GM23338 (cell line): ENCODE measurements at regions not wholly inside any gene's neighbourhood (a gene's known extent, or its start where the extent isn't known, plus 50 kb on each side); places are given as distances from the start of the nearest gene placed in this dataset.

Experiments used
- ATAC-seq: fragments of 200-7000 bp; cut with Tn5 transposase; 3 replicates; pipeline ENCODE4 v1.9.1; 2020
- DNase-seq: peaks from one replicate; pipeline ENCODE4 v3.0.0-alpha.2; 2015; ENCODE audit warnings: low spot score
- H2AFZ ChIP-seq: fragments of 200-600 bp; sonication (generic); 2 replicates; pipeline ENCODE4 v1.8.0; 2016; ENCODE audit warnings: antibody characterized with exemption, mild to moderate bottlenecking, moderate library complexity
- H3F3A ChIP-seq: fragments of 200-600 bp; sonication (generic); replicated peaks from 2 replicates; pipeline ENCODE4 v1.8.0; 2017; ENCODE audit warnings: antibody characterized with exemption, mixed run types, low read depth
- H3K27ac ChIP-seq: fragments of 200-600 bp; sonication (generic); 2 replicates; pipeline ENCODE4 v1.6.1; 2016; ENCODE audit warnings: low read depth
- H3K27me3 ChIP-seq: fragments of 200-600 bp; sonication (generic); 2 replicates; pipeline ENCODE4 v1.8.0; 2016; ENCODE audit warnings: mild to moderate bottlenecking, mixed run types, moderate library complexity; ENCODE audit not compliant: insufficient read depth
- H3K36me3 ChIP-seq: fragments of 200-600 bp; sonication (generic); 2 replicates; pipeline ENCODE4 v1.8.0; 2016; ENCODE audit warnings: mild to moderate bottlenecking; ENCODE audit not compliant: insufficient read depth
- H3K4me1 ChIP-seq: fragments of 200-600 bp; sonication (generic); 2 replicates; pipeline ENCODE4 v1.8.0; 2016; ENCODE audit warnings: mild to moderate bottlenecking, moderate library complexity; ENCODE audit not compliant: insufficient read depth
- H3K4me2 ChIP-seq: fragments of 200-600 bp; sonication (generic); 2 replicates; pipeline ENCODE4 v1.7.1; 2017; ENCODE audit warnings: mixed run types
- H3K4me3 ChIP-seq: fragments of 200-600 bp; sonication (generic); 2 replicates; pipeline ENCODE4 v1.6.1; 2016; ENCODE audit warnings: mixed run types
- H3K79me2 ChIP-seq: fragments of 200-600 bp; sonication (generic); replicated peaks from 2 replicates; pipeline ENCODE4 v1.8.0; 2017; ENCODE audit warnings: mild to moderate bottlenecking; ENCODE audit not compliant: insufficient read depth
- H3K9me2 ChIP-seq: fragments of 200-600 bp; sonication (generic); 2 replicates; pipeline ENCODE4 v1.8.0; 2017; ENCODE audit not compliant: insufficient read depth
- H4K20me1 ChIP-seq: fragments of 200-600 bp; sonication (generic); replicated peaks from 2 replicates; pipeline ENCODE4 v1.8.0; 2017; ENCODE audit warnings: mild to moderate bottlenecking; ENCODE audit not compliant: insufficient read depth
- H3K27ac Mint-ChIP-seq: 2 replicates; pipeline ENCODE4 v1.8.0; 2020; ENCODE audit warnings: inconsistent platforms, mild to moderate bottlenecking, moderate library complexity, mixed read lengths
- H3K27me3 Mint-ChIP-seq: 3 replicates; pipeline ENCODE4 v1.8.0; 2022; ENCODE audit warnings: low read depth, mild to moderate bottlenecking, moderate library complexity, mixed read lengths, inconsistent platforms; ENCODE audit not compliant: insufficient read depth, poor library complexity
- H3K36me3 Mint-ChIP-seq: 3 replicates; pipeline ENCODE4 v1.8.0; 2021; ENCODE audit warnings: low read depth, mild to moderate bottlenecking, inconsistent platforms, moderate library complexity, mixed read lengths
- H3K4me1 Mint-ChIP-seq: 3 replicates; pipeline ENCODE4 v1.8.0; 2020; ENCODE audit warnings: mild to moderate bottlenecking, inconsistent platforms, mixed read lengths
- H3K4me3 Mint-ChIP-seq: 3 replicates; pipeline ENCODE4 v1.8.0; 2021; ENCODE audit warnings: moderate library complexity, mild to moderate bottlenecking, inconsistent platforms, mixed read lengths
- H3K9me3 Mint-ChIP-seq: 3 replicates; pipeline ENCODE4 v1.8.0; 2020; ENCODE audit warnings: moderate library complexity, mild to moderate bottlenecking, inconsistent platforms, mixed read lengths
- EZH2 ChIP-seq: fragments of 200-600 bp; sonication (generic); IDR thresholded peaks from one replicate; pipeline ENCODE4 v1.8.0; 2017; ENCODE audit warnings: antibody characterized with exemption, mild to moderate bottlenecking, low read depth; ENCODE audit not compliant: unreplicated experiment
- EZH2phosphoT487 ChIP-seq: fragments of 200-600 bp; sonication (generic); IDR thresholded peaks from one replicate; pipeline ENCODE4 v1.8.1; 2018; ENCODE audit warnings: antibody characterized with exemption; ENCODE audit not compliant: unreplicated experiment
- STAT1 ChIP-seq: IDR thresholded peaks from one replicate; pipeline ENCODE4 v1.6.1; 2016; ENCODE audit warnings: antibody characterized with exemption; ENCODE audit not compliant: unreplicated experiment
- ZNF331 ChIP-seq: fragments of 250-450 bp; sonication (Bioruptor Pico); IDR thresholded peaks from 2 replicates; pipeline ENCODE4 v1.5.0; 2020; ENCODE audit warnings: low read depth, mild to moderate bottlenecking, moderate library complexity
- TF ChIP-seq, protein P1 (sequence below): fragments of 250-450 bp; sonication (Bioruptor Pico); IDR thresholded peaks from 2 replicates; pipeline ENCODE4 v1.5.0; 2020; ENCODE audit warnings: mild to moderate bottlenecking, moderate library complexity

DNA sequence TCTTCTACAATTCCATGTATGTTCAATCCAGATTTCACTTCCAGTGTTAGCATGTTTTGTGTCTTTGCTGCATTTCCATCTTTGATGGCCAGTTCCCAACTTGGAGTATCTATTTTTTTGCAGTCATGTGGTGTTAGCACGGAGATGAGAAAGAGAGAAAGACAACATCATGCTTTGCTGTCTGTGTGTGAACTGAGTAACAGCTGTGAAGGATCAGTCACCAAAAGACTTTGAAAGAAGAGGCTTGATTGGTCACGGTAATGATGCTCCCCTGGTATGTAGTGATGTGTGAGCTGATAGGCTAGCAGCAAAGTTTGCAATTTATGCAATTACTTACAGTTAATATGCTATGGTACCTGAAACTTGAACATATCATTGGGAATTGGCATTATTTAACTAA, 731.3 kb upstream of the NRSN1 start (continued):
- TF ChIP-seq, protein P1, sequence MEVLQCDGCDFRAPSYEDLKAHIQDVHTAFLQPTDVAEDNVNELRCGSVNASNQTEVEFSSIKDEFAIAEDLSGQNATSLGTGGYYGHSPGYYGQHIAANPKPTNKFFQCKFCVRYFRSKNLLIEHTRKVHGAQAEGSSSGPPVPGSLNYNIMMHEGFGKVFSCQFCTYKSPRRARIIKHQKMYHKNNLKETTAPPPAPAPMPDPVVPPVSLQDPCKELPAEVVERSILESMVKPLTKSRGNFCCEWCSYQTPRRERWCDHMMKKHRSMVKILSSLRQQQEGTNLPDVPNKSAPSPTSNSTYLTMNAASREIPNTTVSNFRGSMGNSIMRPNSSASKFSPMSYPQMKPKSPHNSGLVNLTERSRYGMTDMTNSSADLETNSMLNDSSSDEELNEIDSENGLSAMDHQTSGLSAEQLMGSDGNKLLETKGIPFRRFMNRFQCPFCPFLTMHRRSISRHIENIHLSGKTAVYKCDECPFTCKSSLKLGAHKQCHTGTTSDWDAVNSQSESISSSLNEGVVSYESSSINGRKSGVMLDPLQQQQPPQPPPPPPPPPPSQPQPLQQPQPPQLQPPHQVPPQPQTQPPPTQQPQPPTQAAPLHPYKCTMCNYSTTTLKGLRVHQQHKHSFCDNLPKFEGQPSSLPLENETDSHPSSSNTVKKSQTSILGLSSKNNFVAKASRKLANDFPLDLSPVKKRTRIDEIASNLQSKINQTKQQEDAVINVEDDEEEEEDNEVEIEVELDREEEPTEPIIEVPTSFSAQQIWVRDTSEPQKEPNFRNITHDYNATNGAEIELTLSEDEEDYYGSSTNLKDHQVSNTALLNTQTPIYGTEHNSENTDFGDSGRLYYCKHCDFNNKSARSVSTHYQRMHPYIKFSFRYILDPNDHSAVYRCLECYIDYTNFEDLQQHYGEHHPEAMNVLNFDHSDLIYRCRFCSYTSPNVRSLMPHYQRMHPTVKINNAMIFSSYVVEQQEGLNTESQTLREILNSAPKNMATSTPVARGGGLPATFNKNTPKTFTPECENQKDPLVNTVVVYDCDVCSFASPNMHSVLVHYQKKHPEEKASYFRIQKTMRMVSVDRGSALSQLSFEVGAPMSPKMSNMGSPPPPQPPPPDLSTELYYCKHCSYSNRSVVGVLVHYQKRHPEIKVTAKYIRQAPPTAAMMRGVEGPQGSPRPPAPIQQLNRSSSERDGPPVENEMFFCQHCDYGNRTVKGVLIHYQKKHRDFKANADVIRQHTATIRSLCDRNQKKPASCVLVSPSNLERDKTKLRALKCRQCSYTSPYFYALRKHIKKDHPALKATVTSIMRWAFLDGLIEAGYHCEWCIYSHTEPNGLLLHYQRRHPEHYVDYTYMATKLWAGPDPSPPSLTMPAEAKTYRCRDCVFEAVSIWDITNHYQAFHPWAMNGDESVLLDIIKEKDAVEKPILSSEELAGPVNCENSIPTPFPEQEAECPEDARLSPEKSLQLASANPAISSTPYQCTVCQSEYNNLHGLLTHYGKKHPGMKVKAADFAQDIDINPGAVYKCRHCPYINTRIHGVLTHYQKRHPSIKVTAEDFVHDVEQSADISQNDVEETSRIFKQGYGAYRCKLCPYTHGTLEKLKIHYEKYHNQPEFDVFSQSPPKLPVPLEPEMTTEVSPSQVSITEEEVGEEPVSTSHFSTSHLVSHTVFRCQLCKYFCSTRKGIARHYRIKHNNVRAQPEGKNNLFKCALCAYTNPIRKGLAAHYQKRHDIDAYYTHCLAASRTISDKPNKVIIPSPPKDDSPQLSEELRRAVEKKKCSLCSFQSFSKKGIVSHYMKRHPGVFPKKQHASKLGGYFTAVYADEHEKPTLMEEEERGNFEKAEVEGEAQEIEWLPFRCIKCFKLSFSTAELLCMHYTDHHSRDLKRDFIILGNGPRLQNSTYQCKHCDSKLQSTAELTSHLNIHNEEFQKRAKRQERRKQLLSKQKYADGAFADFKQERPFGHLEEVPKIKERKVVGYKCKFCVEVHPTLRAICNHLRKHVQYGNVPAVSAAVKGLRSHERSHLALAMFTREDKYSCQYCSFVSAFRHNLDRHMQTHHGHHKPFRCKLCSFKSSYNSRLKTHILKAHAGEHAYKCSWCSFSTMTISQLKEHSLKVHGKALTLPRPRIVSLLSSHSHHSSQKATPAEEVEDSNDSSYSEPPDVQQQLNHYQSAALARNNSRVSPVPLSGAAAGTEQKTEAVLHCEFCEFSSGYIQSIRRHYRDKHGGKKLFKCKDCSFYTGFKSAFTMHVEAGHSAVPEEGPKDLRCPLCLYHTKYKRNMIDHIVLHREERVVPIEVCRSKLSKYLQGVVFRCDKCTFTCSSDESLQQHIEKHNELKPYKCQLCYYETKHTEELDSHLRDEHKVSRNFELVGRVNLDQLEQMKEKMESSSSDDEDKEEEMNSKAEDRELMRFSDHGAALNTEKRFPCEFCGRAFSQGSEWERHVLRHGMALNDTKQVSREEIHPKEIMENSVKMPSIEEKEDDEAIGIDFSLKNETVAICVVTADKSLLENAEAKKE (CRISPR knock-in tag): no peak
- TF ChIP-seq EZH2 (no peak), EZH2phosphoT487 (no peak), STAT1 (no peak), ZNF331 (CRISPR knock-in tag) (no peak)

- TF ChIP-seq EZH2phosphoT487: no peak
- no peak for TF ChIP-seq STAT1
- Histone ChIP-seq H3K4me3 (no peak overlapping the region), H3K79me2 (no peaks in the 10 kb centered on the region), H4K20me1 (no peaks in the 10 kb centered on the region), H3K36me3 (no peaks in the 10 kb centered on the region), H3K27me3 (no peaks in the 10 kb centered on the region), H3K9me2 (no peaks in the 10 kb centered on the region; the same call in 1 of the 2 replicates), H3K4me1 (peaks cover 16% of the 10 kb centered on the region), H2AFZ (no peak overlapping the region), H3K27ac (no peak overlapping the region), H3K4me2 (no peak overlapping the region), H3F3A (no peaks in the 10 kb centered on the region)
- no peaks in the 10 kb centered on the region for H3K9me3 Mint-ChIP-seq
- peaks cover 11% of the 10 kb centered on the region for H3K4me1 Mint-ChIP-seq
- no peaks in the 10 kb centered on the region for H3K27me3 Mint-ChIP-seq
- no peak for ATAC-seq
- H3K27ac Mint-ChIP-seq: no peak overlapping the region
- no peaks in the 10 kb centered on the region for H3K36me3 Mint-ChIP-seq
- no peak overlapping the region for H3K4me3 Mint-ChIP-seq
- DNase-seq: no peak
These were observed 730.6 kb upstream of the NRSN1 start for GRCh38 chr6:23395381-23395780.
